Body of pancreas (tissue), 4 donors: ENCODE measurements at regions not wholly inside any gene's neighbourhood (a gene's known extent, or its start where the extent isn't known, plus 50 kb on each side); places are given as distances from the start of the nearest gene placed in this dataset.

Experiments
- ATAC-seq: fragments of 150-250 bp; one replicate; pipeline ENCODE4 v1.9.1; 2016
- DNase-seq, 4 donors: peaks; one replicate each; pipeline ENCODE4 v3.0.0-alpha.2; 2019
- H3K27ac ChIP-seq, 4 donors: fragments of 200-600 bp; sonication (generic); 1 replicate in 3 of 4; 2 replicates in 1 of 4; pipeline versions ENCODE4 v1.5.1 to v1.6.1; 2016 to 2019; ENCODE audit warnings: mild to moderate bottlenecking in 1 of 4, mixed read lengths in 1 of 4, moderate library complexity in 1 of 4
- H3K27me3 ChIP-seq, 2 donors: fragments of 200-600 bp; sonication (generic); one replicate each; pipeline ENCODE4 v1.6.0; 2016; ENCODE audit warnings: mild to moderate bottlenecking in 1 of 2
- H3K36me3 ChIP-seq, 2 donors: fragments of 200-600 bp; sonication (generic); replicated peaks in 1 of 2; 2 replicates each; pipeline ENCODE4 v1.5.1; 2016; ENCODE audit warnings: low read depth in 2 of 2; ENCODE audit not compliant: insufficient read depth in 1 of 2
- H3K4me1 ChIP-seq: fragments of 200-600 bp; sonication (generic); one replicate; pipeline ENCODE4 v1.6.0; 2016
- H3K4me3 ChIP-seq, 2 donors: fragments of 200-600 bp; sonication (generic); 1 replicate in 1 of 2; 2 replicates in 1 of 2; pipeline ENCODE4 v1.5.1; 2016 to 2019
- H3K9me3 ChIP-seq, 3 donors: fragments of 200-600 bp; sonication (generic); 1 replicate in 2 of 3; 2 replicates in 1 of 3; pipeline ENCODE4 v1.5.1; 2016
- POLR2A ChIP-seq, 3 donors: fragments of 450-650 bp; IDR thresholded peaks; one replicate each; pipeline ENCODE4 v1.6.1; 2016; ENCODE audit warnings: antibody characterized with exemption in 3 of 3, mild to moderate bottlenecking in 2 of 3
- WGBS, 2 donors: methylation state at CpG; one replicate each; pipeline ENCODE4 v1.1.5; 2017; 5-methylcytosine and 5-hydroxymethylcytosine counted together
- intact Hi-C: fragments of 100-400 bp; cut with DNase I; formaldehyde crosslinking; loops from one replicate; pipeline ENCODE4 v1.15.1; 2023
- TF ChIP-seq, protein P1 (sequence below), 7 experiments: fragments of 450-650 bp in 4 of 7; fragments of 200-600 bp in 3 of 7; sonication (generic) in 3 of 7; IDR thresholded peaks; one replicate each; pipeline ENCODE4 v1.5.1; 2016 to 2019; ENCODE audit warnings: antibody characterized with exemption in 7 of 7

DNA sequence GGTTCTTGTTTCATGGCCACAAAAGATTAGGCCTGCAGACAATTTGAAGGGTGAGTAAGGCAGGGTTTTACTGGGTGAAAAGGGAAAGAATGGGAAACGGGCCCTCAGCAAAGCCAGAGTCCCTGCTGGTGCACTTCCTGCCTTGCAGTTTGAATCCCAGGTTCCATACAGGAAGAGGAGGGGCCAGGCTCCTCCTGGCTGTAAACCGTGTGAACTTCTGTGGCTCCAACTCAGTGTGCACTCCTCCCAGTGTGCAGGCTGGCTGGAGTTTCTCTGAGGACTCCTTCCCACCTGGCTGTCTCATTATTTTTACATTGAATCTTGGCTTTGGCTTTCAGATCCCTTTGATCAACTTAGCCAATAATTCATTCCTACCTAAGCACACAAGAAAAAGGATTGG lies 367.1 kb upstream of the KLF4 start:
- ATAC-seq, result no peak
- WGBS, 2 donors, result 44 to 55% methylated on average over 2 of the region's 2 CpGs
- H3K9me3 ChIP-seq, result peaks cover 0 to 3% (median 0%) of the 10 kb centered on the region in 3 donors

DNA sequence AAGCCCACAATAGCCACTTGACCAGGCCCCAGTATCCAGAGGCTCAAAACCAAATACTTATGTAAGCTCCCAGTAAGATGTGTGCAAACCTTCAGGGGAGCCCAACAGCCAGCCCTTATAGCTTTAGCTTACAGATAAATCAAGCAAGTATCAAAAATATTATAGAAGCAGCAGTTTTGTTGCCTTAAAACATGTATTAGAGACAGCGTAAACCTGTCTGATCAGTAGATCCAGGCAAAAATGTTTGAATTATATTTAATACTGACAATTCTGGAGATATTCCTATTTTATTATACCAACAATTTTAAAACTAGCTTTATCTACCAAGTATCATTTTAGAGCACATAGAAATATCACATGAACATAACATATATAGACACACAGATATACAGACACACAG lies 365.6 kb upstream of the KLF4 start:
- Histone ChIP-seq H3K9me3 (peaks cover 0 to 3% (median 0%) of the 10 kb centered on the region in 3 donors), H3K36me3 (no peaks in the 10 kb centered on the region), H3K27me3 (no peaks in the 10 kb centered on the region), H3K4me3 (no peak overlapping the region), H3K4me1 (no peaks in the 10 kb centered on the region), H3K27ac (no peak overlapping the region)
- ATAC-seq (no peak), DNase-seq (no peak)
- WGBS, 2 donors, result 79 to 100% methylated on average over 1 of the region's 1 CpG
- intact Hi-C loops, result no loop called here
- TF ChIP-seq, protein P1, sequence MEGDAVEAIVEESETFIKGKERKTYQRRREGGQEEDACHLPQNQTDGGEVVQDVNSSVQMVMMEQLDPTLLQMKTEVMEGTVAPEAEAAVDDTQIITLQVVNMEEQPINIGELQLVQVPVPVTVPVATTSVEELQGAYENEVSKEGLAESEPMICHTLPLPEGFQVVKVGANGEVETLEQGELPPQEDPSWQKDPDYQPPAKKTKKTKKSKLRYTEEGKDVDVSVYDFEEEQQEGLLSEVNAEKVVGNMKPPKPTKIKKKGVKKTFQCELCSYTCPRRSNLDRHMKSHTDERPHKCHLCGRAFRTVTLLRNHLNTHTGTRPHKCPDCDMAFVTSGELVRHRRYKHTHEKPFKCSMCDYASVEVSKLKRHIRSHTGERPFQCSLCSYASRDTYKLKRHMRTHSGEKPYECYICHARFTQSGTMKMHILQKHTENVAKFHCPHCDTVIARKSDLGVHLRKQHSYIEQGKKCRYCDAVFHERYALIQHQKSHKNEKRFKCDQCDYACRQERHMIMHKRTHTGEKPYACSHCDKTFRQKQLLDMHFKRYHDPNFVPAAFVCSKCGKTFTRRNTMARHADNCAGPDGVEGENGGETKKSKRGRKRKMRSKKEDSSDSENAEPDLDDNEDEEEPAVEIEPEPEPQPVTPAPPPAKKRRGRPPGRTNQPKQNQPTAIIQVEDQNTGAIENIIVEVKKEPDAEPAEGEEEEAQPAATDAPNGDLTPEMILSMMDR (IDR thresholded peaks at IDR 0.05), result no peak
- no peak for TF ChIP-seq POLR2A (IDR thresholded peaks at IDR 0.05)

More for the DNA sequence above, 367.1 kb upstream of the KLF4 start:
- Histone ChIP-seq H3K27me3 (no peaks in the 10 kb centered on the region), H3K27ac (no peak overlapping the region), H3K36me3 (no peaks in the 10 kb centered on the region), H3K4me3 (no peak overlapping the region), H3K4me1 (no peaks in the 10 kb centered on the region)
- TF ChIP-seq, protein P1 (IDR thresholded peaks at IDR 0.05), result no peak
- TF ChIP-seq POLR2A (IDR thresholded peaks at IDR 0.05), result no peak
- DNase-seq, result no peak
- intact Hi-C loops, result no loop called here

DNA sequence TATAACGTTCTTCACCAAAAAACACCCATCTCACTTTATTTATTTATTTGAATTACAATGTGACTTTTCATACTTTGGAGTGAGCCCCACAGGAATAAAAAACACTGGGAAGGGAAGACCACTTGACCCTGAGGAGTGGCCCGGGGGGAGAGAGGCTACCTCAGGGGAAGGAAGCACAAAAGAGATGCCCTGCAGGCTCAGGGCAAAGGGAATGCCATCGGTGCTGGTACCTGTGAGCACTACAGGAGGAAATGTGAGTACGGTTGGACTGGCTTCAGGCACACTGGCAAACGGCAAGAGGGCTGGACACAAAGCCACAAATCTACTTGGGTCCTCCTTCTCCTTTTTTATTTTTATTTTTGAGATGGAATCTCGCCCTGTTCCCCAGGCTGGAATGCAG lies 363.9 kb upstream of the KLF4 start:
- H3K4me1 ChIP-seq, result no peaks in the 10 kb centered on the region
- intact Hi-C loops, result no loop called here
- 63 to 76% methylated on average over 6 of the region's 6 CpGs for WGBS, 2 donors

DNA sequence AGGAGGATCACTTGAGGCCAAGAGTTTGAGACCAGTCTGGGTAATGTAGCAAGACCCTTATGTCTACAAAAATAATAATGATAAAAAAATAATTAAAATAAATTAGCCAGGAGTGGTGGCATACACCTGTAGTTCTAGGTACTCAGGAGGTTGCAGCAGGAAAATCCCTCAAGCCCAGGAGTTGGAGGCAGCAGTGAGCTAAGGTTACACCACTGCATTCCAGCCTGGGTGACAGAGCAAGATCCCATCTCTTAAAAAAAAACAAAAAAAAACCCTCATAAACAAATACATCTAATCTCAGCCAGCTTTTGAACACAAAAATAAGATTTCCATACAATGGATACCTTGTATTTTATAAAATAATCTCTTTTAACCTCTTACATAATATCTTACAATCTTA lies 363.3 kb upstream of the KLF4 start:
- H3K9me3 ChIP-seq, result peaks cover 0 to 3% (median 0%) of the 10 kb centered on the region in 3 donors
- H3K36me3 ChIP-seq, result no peaks in the 10 kb centered on the region
- ATAC-seq (no peak), DNase-seq (no peak)
- no peak overlapping the region for H3K27ac ChIP-seq
- TF ChIP-seq, protein P1 (IDR thresholded peaks at IDR 0.05), result no peak
- no peak for TF ChIP-seq POLR2A (IDR thresholded peaks at IDR 0.05)
- intact Hi-C loops, result no loop called here
- no peaks in the 10 kb centered on the region for H3K27me3 ChIP-seq
- H3K4me1 ChIP-seq, result no peaks in the 10 kb centered on the region
- H3K4me3 ChIP-seq, result no peak overlapping the region

More for the DNA sequence above, 363.9 kb upstream of the KLF4 start:
- DNase-seq (no peak), ATAC-seq (no peak)
- TF ChIP-seq POLR2A (IDR thresholded peaks at IDR 0.05), result no peak
- TF ChIP-seq, protein P1 (IDR thresholded peaks at IDR 0.05), result no peak
- H3K27ac ChIP-seq, result no peak overlapping the region
- no peaks in the 10 kb centered on the region for H3K36me3 ChIP-seq
- H3K4me3 ChIP-seq, result no peak overlapping the region
- no peaks in the 10 kb centered on the region for H3K27me3 ChIP-seq
- peaks cover 0 to 3% (median 0%) of the 10 kb centered on the region in 3 donors for H3K9me3 ChIP-seq

DNA sequence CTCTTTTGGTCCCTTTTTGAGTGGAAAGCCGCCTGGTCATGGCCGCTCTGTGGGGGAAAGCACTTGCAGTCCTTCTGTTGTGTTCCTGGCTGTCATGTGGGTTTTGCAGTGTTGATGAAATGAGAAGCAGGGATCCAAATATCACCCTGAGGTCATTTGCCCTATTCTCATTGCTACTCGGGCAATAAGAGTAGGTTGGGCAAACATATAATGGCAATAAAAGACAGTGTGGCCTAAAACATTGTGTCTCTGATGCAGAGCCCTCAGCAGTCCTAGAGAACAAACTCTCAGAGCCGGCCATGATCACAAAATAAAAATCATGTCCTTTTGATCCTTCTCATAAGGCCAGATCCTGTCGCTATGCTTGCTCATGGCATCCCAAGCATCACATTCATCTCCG lies 361.1 kb upstream of the KLF4 start:
- H3K9me3 ChIP-seq, result peaks cover 0 to 3% (median 0%) of the 10 kb centered on the region in 3 donors
- 78 to 83% methylated on average over 6 of the region's 6 CpGs for WGBS, 2 donors
- H3K4me3 ChIP-seq, result no peak overlapping the region
- no peak overlapping the region for H3K27ac ChIP-seq
- intact Hi-C loops, result no loop called here
- TF ChIP-seq, protein P1 (IDR thresholded peaks at IDR 0.05), result no peak
- no peak for TF ChIP-seq POLR2A (IDR thresholded peaks at IDR 0.05)
- H3K36me3 ChIP-seq, result no peaks in the 10 kb centered on the region
- ATAC-seq (no peak), DNase-seq (no peak)
- no peaks in the 10 kb centered on the region for H3K27me3 ChIP-seq
- H3K4me1 ChIP-seq, result no peaks in the 10 kb centered on the region
